HG03342 (cell line): ENCODE measurements at regions not wholly inside any gene's neighbourhood (a gene's known extent, or its start where the extent isn't known, plus 50 kb on each side); places are given as distances from the start of the nearest gene placed in this dataset.

Experiments used
- ATAC-seq: cut with Tn5 transposase; IDR thresholded peaks from one replicate; pipeline ENCODE4 v1.9.1; 2021; ENCODE audit warnings: mild to moderate bottlenecking, moderate library complexity; ENCODE audit not compliant: unreplicated experiment

- no peak for ATAC-seq
Measured at GRCh38 chr16:6247150-6247549, 1085.5 kb upstream of the RBFOX1 start.

- no peak for ATAC-seq
Measured at GRCh38 chr16:6246266-6246665, 1086.4 kb upstream of the RBFOX1 start.

GRCh38 chr16:6232056-6232455 is 1100.6 kb upstream of the RBFOX1 start:
- no peak for ATAC-seq

- ATAC-seq, result no peak
Measured at GRCh38 chr16:6231398-6231797, 1101.2 kb upstream of the RBFOX1 start.

- ATAC-seq, result no peak
Measured at GRCh38 chr16:6229186-6229585, 1103.5 kb upstream of the RBFOX1 start.

GRCh38 chr16:6218855-6219254 is 1113.8 kb upstream of the RBFOX1 start:
- no peak for ATAC-seq

- ATAC-seq, result no peak
Measured at GRCh38 chr16:6216836-6217235, 1115.8 kb upstream of the RBFOX1 start.

GRCh38 chr16:6211644-6212043 is 1114.0 kb upstream of the EEF2KMT start:
- ATAC-seq, result no peak

- no peak for ATAC-seq
Measured at GRCh38 chr16:6209355-6209930, 1111.8 kb upstream of the EEF2KMT start.

- ATAC-seq, result no peak
Measured at GRCh38 chr16:6207580-6207979, 1110.0 kb upstream of the EEF2KMT start.

- no peak for ATAC-seq
Measured at GRCh38 chr16:6207124-6207523, 1109.5 kb upstream of the EEF2KMT start.

- ATAC-seq, result no peak
Measured at GRCh38 chr16:6206080-6206479, 1108.5 kb upstream of the EEF2KMT start.

GRCh38 chr16:6204945-6205344 is 1107.3 kb upstream of the EEF2KMT start:
- no peak for ATAC-seq

- no peak for ATAC-seq
Measured at GRCh38 chr16:6200861-6201260, 1103.3 kb upstream of the EEF2KMT start.

GRCh38 chr16:6200271-6200670 is 1102.7 kb upstream of the EEF2KMT start:
- ATAC-seq, result no peak

GRCh38 chr16:6195966-6196365 is 1098.4 kb upstream of the EEF2KMT start:
- ATAC-seq, result no peak

- no peak for ATAC-seq
Measured at GRCh38 chr16:6193718-6194117, 1096.1 kb upstream of the EEF2KMT start.

GRCh38 chr16:6192984-6193383 is 1095.4 kb upstream of the EEF2KMT start:
- no peak for ATAC-seq

- no peak for ATAC-seq
Measured at GRCh38 chr16:6192532-6192931, 1094.9 kb upstream of the EEF2KMT start.

GRCh38 chr16:6190776-6191175 is 1093.2 kb upstream of the EEF2KMT start:
- no peak for ATAC-seq

GRCh38 chr16:6189216-6189615 is 1091.6 kb upstream of the EEF2KMT start:
- no peak for ATAC-seq

GRCh38 chr16:6177616-6178180 is 1080.1 kb upstream of the EEF2KMT start:
- ATAC-seq, result no peak

GRCh38 chr16:6170022-6170421 is 1072.4 kb upstream of the EEF2KMT start:
- ATAC-seq, result no peak
